OCI-LY1 (cell line): ENCODE measurements at regions not wholly inside any gene's neighbourhood (a gene's known extent, or its start where the extent isn't known, plus 50 kb on each side); places are given as distances from the start of the nearest gene placed in this dataset.

ENCODE experiments used
- H2AFZ ChIP-seq: fragments of 200-600 bp; sonication (generic), shearing (Covaris generic); 2 replicates; pipeline ENCODE4 v1.6.0; 2014; ENCODE audit warnings: antibody characterized with exemption, mild to moderate bottlenecking, low read length
- H3F3A ChIP-seq: fragments of 200-600 bp; sonication (generic), shearing (Covaris generic); 2 replicates; pipeline ENCODE4 v1.6.0; 2014; ENCODE audit warnings: mild to moderate bottlenecking, antibody characterized with exemption, low read length, moderate library complexity; ENCODE audit not compliant: insufficient read depth
- H3K27ac ChIP-seq: fragments of 200-600 bp; sonication (generic); 2 replicates; pipeline ENCODE4 v1.5.1; 2014; ENCODE audit warnings: low read length, mixed run types, mild to moderate bottlenecking, low read depth; ENCODE audit not compliant: poor library complexity, severe bottlenecking
- H3K27me3 ChIP-seq: fragments of 200-600 bp; sonication (generic); 2 replicates; pipeline ENCODE4 v1.6.0; 2014; ENCODE audit warnings: antibody characterized with exemption, mild to moderate bottlenecking, low read length, moderate library complexity; ENCODE audit not compliant: insufficient read depth
- H3K36me3 ChIP-seq: fragments of 200-600 bp; sonication (generic); 2 replicates; pipeline ENCODE4 v1.6.1; 2014; ENCODE audit warnings: mild to moderate bottlenecking, antibody characterized with exemption, low read length, moderate library complexity, mixed read lengths; ENCODE audit not compliant: insufficient read depth
- H3K4me1 ChIP-seq: fragments of 200-600 bp; sonication (generic); 2 replicates; pipeline ENCODE4 v1.5.1; 2014; ENCODE audit warnings: mild to moderate bottlenecking, low read length, moderate library complexity; ENCODE audit not compliant: insufficient read depth, severe bottlenecking
- H3K4me2 ChIP-seq: fragments of 200-600 bp; sonication (generic), shearing (Covaris generic); 2 replicates; pipeline ENCODE4 v1.6.1; 2014; ENCODE audit warnings: low read length
- H3K4me3 ChIP-seq: fragments of 200-600 bp; sonication (generic); 2 replicates; pipeline ENCODE4 v1.5.1; 2014; ENCODE audit warnings: low read length, low read depth, mild to moderate bottlenecking, mixed read lengths; ENCODE audit not compliant: poor library complexity, severe bottlenecking
- H3K79me2 ChIP-seq: fragments of 200-600 bp; shearing (Covaris generic); 2 replicates; pipeline ENCODE4 v1.6.1; 2016; ENCODE audit warnings: mixed run types, low read length, mixed read lengths; ENCODE audit not compliant: insufficient read depth
- H3K9ac ChIP-seq: fragments of 200-600 bp; sonication (generic), shearing (Covaris generic); 2 replicates; pipeline ENCODE4 v1.6.1; 2014; ENCODE audit warnings: mild to moderate bottlenecking, low read length, mixed read lengths
- H3K9me2 ChIP-seq: fragments of 200-600 bp; sonication (generic), shearing (Covaris generic); 2 replicates; pipeline ENCODE4 v1.6.1; 2014; ENCODE audit warnings: low read depth, mild to moderate bottlenecking, low read length, mixed read lengths
- H3K9me3 ChIP-seq: fragments of 200-600 bp; shearing (Covaris generic); 2 replicates; pipeline ENCODE4 v1.6.1; 2014; ENCODE audit warnings: low read length, mixed read lengths
- H4K20me1 ChIP-seq: fragments of 200-600 bp; sonication (generic), shearing (Covaris generic); 2 replicates; pipeline ENCODE4 v1.6.0; 2016; ENCODE audit warnings: mild to moderate bottlenecking, low read length; ENCODE audit not compliant: insufficient read depth
- CTCF ChIP-seq: fragments of 200-600 bp; sonication (generic), shearing (Covaris generic); IDR thresholded peaks from 2 replicates; pipeline ENCODE4 v1.5.1; 2017; ENCODE audit warnings: mild to moderate bottlenecking, antibody characterized with exemption, low read length, moderate library complexity, mixed read lengths
- EZH2 ChIP-seq: fragments of 200-600 bp; sonication (generic), shearing (Covaris generic); IDR thresholded peaks from 2 replicates; pipeline ENCODE4 v1.8.0; 2017; ENCODE audit warnings: borderline replicate concordance, mixed run types, mild to moderate bottlenecking, antibody characterized with exemption, low read length, moderate library complexity, mixed read lengths

GRCh38 chrX:40267334-40268187 is 169.8 kb upstream of the BCOR start:
- no peaks in the 10 kb centered on the region for H3K4me1 ChIP-seq
- H3K36me3 ChIP-seq: no peaks in the 10 kb centered on the region
- H3K9ac ChIP-seq: no peak overlapping the region
- no peak overlapping the region for H2AFZ ChIP-seq
- no peak overlapping the region for H3K4me3 ChIP-seq
- H3K9me2 ChIP-seq: no peaks in the 10 kb centered on the region
- no peaks in the 10 kb centered on the region for H3K9me3 ChIP-seq
- H3F3A ChIP-seq: no peaks in the 10 kb centered on the region
- H3K27me3 ChIP-seq: no peaks in the 10 kb centered on the region
- no peak for TF ChIP-seq CTCF
- no peak for TF ChIP-seq EZH2
- no peaks in the 10 kb centered on the region for H3K79me2 ChIP-seq
- H4K20me1 ChIP-seq: no peaks in the 10 kb centered on the region
- no peak overlapping the region for H3K4me2 ChIP-seq
- no peak overlapping the region for H3K27ac ChIP-seq

GRCh38 chrX:40266490-40267333 is 169.0 kb upstream of the BCOR start:
- no peaks in the 10 kb centered on the region for H3K9me3 ChIP-seq
- no peaks in the 10 kb centered on the region for H3K4me1 ChIP-seq
- H3K27me3 ChIP-seq: no peaks in the 10 kb centered on the region
- no peak for TF ChIP-seq EZH2
- no peak for TF ChIP-seq CTCF
- no peaks in the 10 kb centered on the region for H3K9me2 ChIP-seq
- no peak overlapping the region for H3K27ac ChIP-seq
- H2AFZ ChIP-seq: no peak overlapping the region
- H3K9ac ChIP-seq: no peak overlapping the region
- H3K4me3 ChIP-seq: no peak overlapping the region
- no peaks in the 10 kb centered on the region for H3F3A ChIP-seq
- H4K20me1 ChIP-seq: no peaks in the 10 kb centered on the region
- H3K4me2 ChIP-seq: no peak overlapping the region
- no peaks in the 10 kb centered on the region for H3K36me3 ChIP-seq
- H3K79me2 ChIP-seq: no peaks in the 10 kb centered on the region

GRCh38 chrX:40265936-40266335 is 168.2 kb upstream of the BCOR start:
- H3K36me3 ChIP-seq: no peaks in the 10 kb centered on the region
- no peaks in the 10 kb centered on the region for H3K79me2 ChIP-seq
- no peaks in the 10 kb centered on the region for H3F3A ChIP-seq
- no peak overlapping the region for H3K4me3 ChIP-seq
- no peaks in the 10 kb centered on the region for H3K27me3 ChIP-seq
- H2AFZ ChIP-seq: no peak overlapping the region
- TF ChIP-seq EZH2 (no peak), CTCF (no peak)
- no peaks in the 10 kb centered on the region for H4K20me1 ChIP-seq
- no peak overlapping the region for H3K9ac ChIP-seq
- H3K27ac ChIP-seq: no peak overlapping the region
- no peak overlapping the region for H3K4me2 ChIP-seq
- no peaks in the 10 kb centered on the region for H3K4me1 ChIP-seq
- H3K9me3 ChIP-seq: no peaks in the 10 kb centered on the region
- no peaks in the 10 kb centered on the region for H3K9me2 ChIP-seq
